ENCODE measurements at regions not wholly inside any gene's neighbourhood (a gene's known extent, or its start where the extent isn't known, plus 50 kb on each side); places are given as distances from the start of the nearest gene placed in this dataset.

DNA sequence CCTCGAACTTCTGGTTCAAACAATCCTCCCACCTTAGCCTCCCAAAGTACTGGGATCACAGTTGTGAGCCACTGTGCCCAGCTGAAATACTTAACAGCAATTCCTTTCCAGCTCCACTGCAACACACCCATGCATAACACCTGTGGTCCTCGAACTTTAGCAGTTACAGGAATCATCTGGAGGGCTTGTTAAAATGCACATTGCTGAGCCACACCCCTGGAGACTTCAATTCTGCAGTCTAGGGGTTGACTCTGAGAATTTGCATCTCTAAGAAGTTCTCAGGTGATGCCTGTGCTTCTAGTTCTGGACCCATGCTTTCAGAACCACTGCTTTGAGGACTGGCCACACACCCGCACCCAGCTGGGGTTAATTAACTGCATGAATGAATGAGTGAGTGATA is 53.1 kb upstream of the UBL3 start:
- Histone ChIP-seq H3K27me3 (no peaks in the 10 kb centered on the region), H3K4me1 (peaks cover 0 to 6% of the 10 kb centered on the region in 2 donors), H3K9me3 (no peaks in the 10 kb centered on the region), H3K27ac (no peak overlapping the region), H3K36me3 (no peaks in the 10 kb centered on the region), H3K4me3 (no peak overlapping the region)
- no peak for DNase-seq (ENCODE audit: low spot score in 2 of 2)
- TF ChIP-seq POLR2AphosphoS5 (IDR thresholded peaks at IDR 0.05) (no peak), POLR2A (IDR thresholded peaks at IDR 0.05) (no peak), CTCF (IDR thresholded peaks at IDR 0.05) (no peak)
- intact Hi-C loops (cut with DNase I; ENCODE audit: low total_unique reads) = no loop called here

DNA sequence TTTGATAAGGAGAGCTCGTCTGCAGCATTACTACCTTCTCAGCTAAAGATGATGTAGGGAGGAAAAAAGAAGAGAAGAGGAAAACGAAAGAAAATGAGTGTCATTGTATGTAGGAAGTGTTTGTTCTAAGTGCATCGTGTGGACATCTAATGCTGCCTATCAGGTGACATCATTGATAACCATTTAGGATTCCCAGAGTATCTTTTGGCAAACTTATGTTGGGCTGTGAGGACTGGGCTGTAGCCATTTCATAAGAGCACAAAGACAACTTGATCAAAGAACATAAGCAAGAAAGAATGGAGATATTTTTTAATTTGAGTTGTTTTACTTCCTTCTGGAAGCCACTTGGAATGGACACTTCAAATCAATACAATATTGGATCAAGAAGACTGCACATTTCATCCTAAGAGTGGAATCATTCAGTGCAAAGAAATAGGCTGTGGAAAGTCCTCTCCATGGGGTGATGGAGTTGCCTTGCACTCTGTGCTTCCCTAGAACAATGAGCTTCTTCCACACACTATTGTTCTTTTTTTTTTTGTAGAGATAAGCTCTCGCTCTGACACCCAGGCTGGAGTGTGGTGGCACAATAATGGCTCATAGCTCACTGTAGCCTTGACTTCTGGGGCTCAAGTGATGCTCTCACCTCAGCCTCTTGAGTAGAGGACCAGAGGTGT is 52.4 kb upstream of the UBL3 start:
- no peak for DNase-seq (ENCODE audit: low spot score in 2 of 2)
- TF ChIP-seq POLR2AphosphoS5 (IDR thresholded peaks at IDR 0.05) = no peak
- TF ChIP-seq POLR2A (IDR thresholded peaks at IDR 0.05) = no peak
- no peak for TF ChIP-seq CTCF (IDR thresholded peaks at IDR 0.05)
- H3K4me1 ChIP-seq = peaks cover 0 to 6% of the 10 kb centered on the region in 2 donors
- H3K36me3 ChIP-seq = no peaks in the 10 kb centered on the region
- H3K9me3 ChIP-seq = no peaks in the 10 kb centered on the region
- no peaks in the 10 kb centered on the region for H3K27me3 ChIP-seq
- peak overlapping the region; percentile 56 to 75 for H3K27ac ChIP-seq
- intact Hi-C loops (cut with DNase I; ENCODE audit: low total_unique reads) = no loop called here
- H3K4me3 ChIP-seq = peak overlapping the region in 2 of 3 donors; percentile 7 to 11

DNA sequence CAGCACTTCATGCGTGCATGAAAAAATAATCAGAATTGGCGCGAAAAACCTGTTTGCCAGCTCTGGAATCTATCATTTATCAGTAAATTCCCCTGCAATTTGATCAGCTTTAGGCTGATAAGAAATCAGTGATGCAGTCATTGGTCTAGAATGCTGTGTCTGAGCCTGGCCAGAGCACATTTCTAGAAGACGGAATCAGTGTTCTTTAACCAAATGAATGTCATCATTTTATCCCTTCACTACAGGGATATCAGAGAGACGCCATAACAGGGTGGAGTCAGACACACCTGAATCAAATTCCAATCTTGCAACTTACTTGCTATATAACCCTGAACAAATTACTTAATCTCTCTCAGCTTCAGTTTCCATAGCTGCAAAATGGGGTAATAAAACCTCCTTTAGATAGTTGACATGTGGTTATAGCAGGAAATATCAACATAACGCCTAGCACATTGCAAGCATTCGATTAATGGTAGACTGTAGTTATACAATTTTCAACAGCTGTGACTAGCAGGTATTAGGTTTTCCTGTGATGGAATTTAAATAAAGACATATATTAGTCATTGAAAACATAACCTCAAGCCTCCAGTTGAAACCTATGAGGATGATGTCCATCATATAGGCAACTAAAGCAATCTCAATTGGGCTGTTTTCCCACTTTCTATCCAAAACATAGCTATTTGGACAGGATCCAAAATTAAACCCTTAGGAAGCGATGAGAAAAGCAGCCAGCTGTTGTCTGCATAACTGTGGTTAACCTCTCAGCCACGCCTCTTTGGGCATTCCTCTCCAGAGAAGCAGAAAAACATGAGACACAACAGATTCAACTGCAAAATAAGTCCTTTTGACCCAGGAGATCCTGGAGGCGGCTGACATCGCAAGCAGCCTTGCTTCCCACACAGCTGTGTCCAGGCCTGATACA is 51.6 kb upstream of the UBL3 start:
- TF ChIP-seq POLR2AphosphoS5 (IDR thresholded peaks at IDR 0.05) (peak in 1 of 3 donors; percentile 30), CTCF (IDR thresholded peaks at IDR 0.05) (no peak), POLR2A (IDR thresholded peaks at IDR 0.05) (no peak)
- peak in 1 of 2 donors; percentile 68 for DNase-seq (ENCODE audit: low spot score in 2 of 2)
- Histone ChIP-seq H3K36me3 (no peaks in the 10 kb centered on the region), H3K4me3 (peak overlapping the region in 2 of 3 donors; percentile 7 to 11), H3K27me3 (no peaks in the 10 kb centered on the region), H3K4me1 (peaks cover 0 to 6% of the 10 kb centered on the region in 2 donors), H3K27ac (peak overlapping the region; percentile 56 to 75), H3K9me3 (no peaks in the 10 kb centered on the region)
- intact Hi-C loops (cut with DNase I; ENCODE audit: low total_unique reads) = no loop called here

Measured in breast epithelium (tissue), 4 donors.